Endodermal cell (in vitro differentiated cells): ENCODE measurements at regions not wholly inside any gene's neighbourhood (a gene's known extent, or its start where the extent isn't known, plus 50 kb on each side); places are given as distances from the start of the nearest gene placed in this dataset.

Experiments
- DNase-seq: peaks from one replicate; pipeline ENCODE4 v3.0.0-alpha.2; 2017
- H3K27ac ChIP-seq: 2 replicates; pipeline ENCODE4 v1.5.1; 2013; ENCODE audit warnings: mild to moderate bottlenecking, low read depth, low read length, moderate library complexity
- H3K27me3 ChIP-seq: 2 replicates; pipeline ENCODE4 v1.6.1; 2013; ENCODE audit warnings: mild to moderate bottlenecking, low read length, moderate library complexity; ENCODE audit not compliant: insufficient read depth, control insufficient read depth, poor library complexity, severe bottlenecking
- H3K36me3 ChIP-seq: 2 replicates; pipeline ENCODE4 v1.7.0; 2013; ENCODE audit warnings: mild to moderate bottlenecking, low read length, moderate library complexity; ENCODE audit not compliant: control insufficient read depth, insufficient read depth
- H3K4me1 ChIP-seq: one replicate; pipeline ENCODE4 v1.7.0; 2013; ENCODE audit warnings: low read length; ENCODE audit not compliant: control insufficient read depth, insufficient read depth
- H3K4me3 ChIP-seq: 2 replicates; pipeline ENCODE4 v1.5.1; 2013; ENCODE audit warnings: mild to moderate bottlenecking, low read length, moderate library complexity
- H3K9ac ChIP-seq: 2 replicates; pipeline ENCODE4 v1.6.1; 2013; ENCODE audit warnings: mild to moderate bottlenecking, low read length, moderate library complexity; ENCODE audit not compliant: poor library complexity, severe bottlenecking; ENCODE audit errors: extremely low read depth
- H3K9me3 ChIP-seq: 2 replicates; pipeline ENCODE4 v1.6.1; 2013; ENCODE audit warnings: mild to moderate bottlenecking, low read length, moderate library complexity; ENCODE audit not compliant: control insufficient read depth
- H3K27ac Mint-ChIP-seq: 2 replicates; pipeline ENCODE4 v1.8.0; 2020; ENCODE audit warnings: mixed read lengths
- H3K27me3 Mint-ChIP-seq: 2 replicates; pipeline ENCODE4 v1.8.0; 2021; ENCODE audit warnings: mild to moderate bottlenecking, mixed read lengths; ENCODE audit not compliant: insufficient read depth
- H3K36me3 Mint-ChIP-seq: 2 replicates; pipeline ENCODE4 v1.8.0; 2020; ENCODE audit warnings: low read depth, mixed read lengths
- H3K4me1 Mint-ChIP-seq: 2 replicates; pipeline ENCODE4 v1.8.0; 2020; ENCODE audit warnings: mixed read lengths
- H3K4me3 Mint-ChIP-seq: 2 replicates; pipeline ENCODE4 v1.8.0; 2020; ENCODE audit warnings: mild to moderate bottlenecking, moderate library complexity, mixed read lengths
- H3K9me3 Mint-ChIP-seq: 2 replicates; pipeline ENCODE4 v1.8.0; 2020; ENCODE audit warnings: mild to moderate bottlenecking, mixed read lengths
- CTCF ChIP-seq: fragments of 200-600 bp; sonication (generic); conservative IDR thresholded peaks from 2 replicates; pipeline ENCODE4 v1.5.0; 2021; ENCODE audit warnings: antibody characterized with exemption, mild to moderate bottlenecking
- WGBS, 2 experiments: methylation state at CpG; one replicate each; pipeline versions ENCODE4 v1.1.5 to v1.1.7; 2013; ENCODE audit warnings: missing lambda C conversion rate in 2 of 2, mixed read lengths in 1 of 2; ENCODE audit not compliant: insufficient coverage in 1 of 2, insufficient read length in 1 of 2; 5-methylcytosine and 5-hydroxymethylcytosine counted together

- Mint-ChIP-seq H3K27ac (no peak overlapping the region), H3K4me3 (no peak overlapping the region), H3K4me1 (peaks cover 16% of the 10 kb centered on the region), H3K9me3 (no peaks in the 10 kb centered on the region), H3K27me3 (peaks cover 29% of the 10 kb centered on the region), H3K36me3 (no peaks in the 10 kb centered on the region)
- Histone ChIP-seq H3K9ac (no peak overlapping the region), H3K36me3 (no peaks in the 10 kb centered on the region), H3K27me3 (no peaks in the 10 kb centered on the region), H3K4me3 (no peak overlapping the region), H3K27ac (no peak overlapping the region), H3K9me3 (peaks cover 12% of the 10 kb centered on the region), H3K4me1 (no peaks in the 10 kb centered on the region)
- no peak for DNase-seq
- TF ChIP-seq CTCF: no peak
- WGBS, 2 experiments: 87 to 90% methylated on average over 6 to 7 of the region's 7 CpGs
Measured at GRCh38 chr2:65491381-65491905, 59.0 kb upstream of the SPRED2 start.

- Mint-ChIP-seq H3K27me3 (peaks cover 27% of the 10 kb centered on the region), H3K9me3 (no peaks in the 10 kb centered on the region), H3K4me1 (peaks cover 16% of the 10 kb centered on the region), H3K36me3 (no peaks in the 10 kb centered on the region), H3K27ac (no peak overlapping the region), H3K4me3 (no peak overlapping the region)
- Histone ChIP-seq H3K27ac (no peak overlapping the region), H3K36me3 (no peaks in the 10 kb centered on the region), H3K9ac (no peak overlapping the region), H3K27me3 (no peaks in the 10 kb centered on the region), H3K9me3 (peaks cover 12% of the 10 kb centered on the region), H3K4me3 (no peak overlapping the region), H3K4me1 (no peaks in the 10 kb centered on the region)
- WGBS, 2 experiments: 97 to 100% methylated on average over 1 to 3 of the region's 3 CpGs
- DNase-seq: no peak
- TF ChIP-seq CTCF: no peak
Measured at GRCh38 chr2:65490222-65490621, 57.8 kb upstream of the SPRED2 start.

- 43 to 62% methylated on average over 5 of the region's 5 CpGs for WGBS, 2 experiments
- Histone ChIP-seq H3K27me3 (no peaks in the 10 kb centered on the region), H3K9me3 (peaks cover 12% of the 10 kb centered on the region)
Measured at GRCh38 chr2:65489269-65489668, 56.9 kb upstream of the SPRED2 start.

More at GRCh38 chr2:65489269-65489668, 56.9 kb upstream of the SPRED2 start:
- Mint-ChIP-seq H3K27ac (no peak overlapping the region), H3K4me1 (peaks cover 16% of the 10 kb centered on the region), H3K36me3 (no peaks in the 10 kb centered on the region), H3K9me3 (no peaks in the 10 kb centered on the region), H3K27me3 (peaks cover 19% of the 10 kb centered on the region), H3K4me3 (no peak overlapping the region)
- no peak overlapping the region for H3K9ac ChIP-seq
- no peak for DNase-seq
- H3K36me3 ChIP-seq: no peaks in the 10 kb centered on the region
- H3K27ac ChIP-seq: no peak overlapping the region
- no peaks in the 10 kb centered on the region for H3K4me1 ChIP-seq
- no peak for TF ChIP-seq CTCF
- no peak overlapping the region for H3K4me3 ChIP-seq
